Esophagus (tissue), 2 donors: ENCODE measurements at regions not wholly inside any gene's neighbourhood (a gene's known extent, or its start where the extent isn't known, plus 50 kb on each side); places are given as distances from the start of the nearest gene placed in this dataset.
"Not testable (repeated sequence)": the region's sequence is repeated elsewhere in the genome, so short reads cannot be mapped to it uniquely, and the experiment has no call there.

ENCODE experiments used
- H3K27ac ChIP-seq, 2 donors: one replicate each; pipeline ENCODE4 v1.5.1; 2013; ENCODE audit warnings: low read depth in 2 of 2, mild to moderate bottlenecking in 2 of 2, inconsistent platforms in 1 of 2, low read length in 1 of 2, moderate library complexity in 1 of 2
- H3K27me3 ChIP-seq, 2 donors: one replicate each; pipeline ENCODE4 v1.6.1; 2013; ENCODE audit warnings: low read length in 2 of 2, control low read depth in 1 of 2, mild to moderate bottlenecking in 1 of 2; ENCODE audit not compliant: insufficient read depth in 2 of 2, control insufficient read depth in 1 of 2
- H3K36me3 ChIP-seq, 2 donors: one replicate each; pipeline ENCODE4 v1.6.1; 2013; ENCODE audit warnings: low read length in 1 of 2; ENCODE audit not compliant: control insufficient read depth in 2 of 2, insufficient read depth in 2 of 2
- H3K4me1 ChIP-seq, 2 donors: one replicate each; pipeline ENCODE4 v1.6.1; 2013; ENCODE audit warnings: low read length in 1 of 2; ENCODE audit not compliant: control insufficient read depth in 2 of 2, insufficient read depth in 2 of 2
- H3K4me3 ChIP-seq, 2 donors: one replicate each; pipeline ENCODE4 v1.5.1; 2013; ENCODE audit warnings: low read length in 2 of 2, mild to moderate bottlenecking in 2 of 2, low read depth in 1 of 2, moderate library complexity in 1 of 2
- H3K9me3 ChIP-seq, 2 donors: one replicate each; pipeline ENCODE4 v1.6.1; 2013; ENCODE audit warnings: mild to moderate bottlenecking in 2 of 2, low read depth in 1 of 2, low read length in 1 of 2, moderate library complexity in 1 of 2; ENCODE audit not compliant: control insufficient read depth in 2 of 2, insufficient read depth in 1 of 2
- WGBS, 2 donors: extraction: QIAGEN DNeasy Blood & Tissue Kit; methylation state at CpG; one replicate each; pipeline ENCODE4 v1.1.7; 2013; 5-methylcytosine and 5-hydroxymethylcytosine counted together
- donor health status: healthy with polysubstance abuse.
- donor health status: Bipolar disorder and iron deficiency.

DNA sequence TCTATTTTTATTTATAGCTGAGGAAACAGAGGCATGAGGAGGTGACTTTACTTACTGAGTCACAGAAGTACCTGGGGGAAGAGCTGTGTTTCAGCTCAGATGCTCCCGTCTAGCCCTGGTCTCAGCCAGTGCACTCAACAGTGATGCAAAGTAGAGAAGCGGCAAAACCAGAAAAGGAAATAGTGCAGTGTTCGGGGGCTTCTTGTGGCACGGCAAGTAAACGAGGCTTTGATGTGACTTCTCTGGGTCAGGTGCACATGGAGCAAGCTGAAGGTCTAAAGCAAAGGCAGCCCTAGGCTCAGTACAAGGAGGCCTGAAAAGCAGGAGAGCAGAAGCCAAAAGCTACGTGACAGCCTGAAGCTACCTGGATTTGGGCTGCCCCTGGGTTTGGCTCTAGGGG, 526.7 kb upstream of the ADAMTS16 start:
- no peaks in the 10 kb centered on the region for H3K27me3 ChIP-seq
- H3K27ac ChIP-seq = no peak overlapping the region
- H3K4me3 ChIP-seq = no peak overlapping the region
- no peaks in the 10 kb centered on the region for H3K36me3 ChIP-seq
- no peaks in the 10 kb centered on the region for H3K9me3 ChIP-seq
- WGBS, 2 donors = 81 to 84% methylated on average over 6 of the region's 6 CpGs
- H3K4me1 ChIP-seq = no peaks in the 10 kb centered on the region

DNA sequence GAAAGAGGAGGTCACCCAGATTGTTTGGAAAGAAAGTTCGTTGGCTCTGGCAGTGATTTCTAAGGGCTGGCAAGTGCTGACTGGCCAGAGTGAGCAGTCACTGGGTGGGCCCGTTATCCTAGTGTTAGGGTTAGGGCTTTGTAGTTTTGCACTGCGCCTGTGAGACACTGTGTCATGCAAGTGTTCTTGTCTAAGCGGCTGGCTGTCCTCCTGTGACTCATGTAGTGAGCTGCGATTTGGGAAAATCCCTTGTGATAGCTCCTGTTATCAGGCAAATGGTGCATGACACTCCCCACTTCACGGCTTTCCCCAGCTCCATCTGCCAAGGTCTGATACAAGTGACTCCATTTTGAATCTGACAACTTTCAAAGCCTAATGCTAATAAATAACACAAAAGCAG, 526.0 kb upstream of the ADAMTS16 start:
- no peaks in the 10 kb centered on the region for H3K36me3 ChIP-seq
- H3K4me1 ChIP-seq = no peaks in the 10 kb centered on the region
- H3K27me3 ChIP-seq = no peaks in the 10 kb centered on the region
- no peak overlapping the region for H3K4me3 ChIP-seq
- no peaks in the 10 kb centered on the region for H3K9me3 ChIP-seq
- WGBS, 2 donors = 37 to 52% methylated on average over 6 of the region's 6 CpGs
- H3K27ac ChIP-seq = no peak overlapping the region

DNA sequence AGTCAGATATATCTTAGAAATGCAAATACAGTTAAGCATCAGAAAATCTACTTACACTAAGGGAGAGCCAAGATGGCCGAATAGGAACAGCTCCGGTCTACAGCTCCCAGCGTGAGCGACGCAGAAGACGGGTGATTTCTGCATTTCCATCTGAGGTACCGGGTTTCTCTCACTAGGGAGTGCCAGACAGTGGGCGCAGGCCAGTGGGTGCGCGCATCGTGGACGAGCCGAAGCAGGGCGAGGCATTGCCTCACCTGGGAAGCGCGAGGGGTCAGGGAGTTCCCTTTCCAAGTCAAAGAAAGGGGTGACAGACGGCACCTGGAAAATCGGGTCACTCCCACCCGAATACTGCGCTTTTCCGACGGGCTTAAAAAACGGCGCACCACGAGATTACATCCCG, 524.8 kb upstream of the ADAMTS16 start:
- H3K4me3 ChIP-seq, H3K27ac ChIP-seq, H3K36me3 ChIP-seq, H3K9me3 ChIP-seq, H3K27me3 ChIP-seq, H3K4me1 ChIP-seq: not testable (repeated sequence)
- WGBS, 2 donors = 96% methylated on average over 15 to 22 of the region's 26 CpGs

DNA sequence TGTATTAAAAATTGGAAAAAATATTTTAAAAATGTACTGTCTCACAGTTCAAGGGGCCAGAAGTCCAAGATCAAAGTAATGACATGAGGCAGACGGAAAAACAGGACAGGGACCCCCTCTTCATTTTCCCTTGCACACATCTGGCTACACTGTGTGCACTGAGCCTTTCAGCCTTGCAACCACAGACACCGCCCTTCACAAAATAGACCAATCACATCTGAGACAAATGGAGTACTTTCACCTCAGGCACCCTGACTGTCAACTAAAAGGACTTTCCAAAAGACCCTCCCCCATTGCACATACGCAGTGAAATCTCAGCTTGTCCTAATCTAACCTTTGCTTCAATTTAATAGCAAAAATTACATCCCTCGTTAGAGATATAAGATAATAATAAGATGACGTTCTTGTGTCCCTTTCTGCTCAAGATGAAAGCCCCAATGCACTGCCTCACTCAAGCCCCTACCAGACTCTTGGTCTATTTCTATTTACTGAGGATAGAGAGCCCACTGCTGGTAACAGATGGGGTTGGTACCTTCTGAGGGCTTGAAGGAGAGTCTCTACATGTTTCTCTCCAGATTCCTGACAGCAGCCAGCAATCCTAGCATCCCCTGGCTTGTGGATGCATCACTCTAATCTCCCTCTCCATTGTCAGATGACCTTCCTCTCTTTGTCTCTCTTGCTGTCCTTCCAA, 514.8 kb upstream of the ADAMTS16 start:
- WGBS, 2 donors = 82 to 83% methylated on average over 5 of the region's 5 CpGs
- H3K27me3 ChIP-seq = no peaks in the 10 kb centered on the region
- no peaks in the 10 kb centered on the region for H3K4me1 ChIP-seq
- H3K9me3 ChIP-seq = no peaks in the 10 kb centered on the region
- H3K36me3 ChIP-seq = no peaks in the 10 kb centered on the region
- no peak overlapping the region for H3K27ac ChIP-seq
- no peak overlapping the region for H3K4me3 ChIP-seq

DNA sequence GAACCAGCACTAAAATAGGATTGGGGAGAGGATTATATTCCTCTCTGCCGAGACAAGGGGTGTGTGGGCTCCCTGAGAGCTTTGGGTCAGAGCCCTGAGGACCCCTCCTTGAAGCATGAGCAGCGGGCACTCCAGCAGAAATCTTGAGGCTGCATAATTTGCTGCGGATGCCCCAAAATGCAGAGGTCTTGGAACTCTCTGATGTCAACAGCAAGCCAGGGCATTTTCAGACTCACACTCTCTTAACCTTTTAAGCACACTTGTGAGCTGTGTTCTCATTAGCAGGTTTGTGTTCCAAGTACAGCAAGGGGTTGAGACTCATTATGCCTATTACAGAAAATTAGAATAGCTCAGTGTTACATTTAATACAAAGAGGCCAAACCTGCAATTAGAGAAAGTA, 513.0 kb upstream of the ADAMTS16 start:
- Histone ChIP-seq H3K27me3 (no peaks in the 10 kb centered on the region), H3K4me3 (no peak overlapping the region), H3K4me1 (no peaks in the 10 kb centered on the region), H3K36me3 (no peaks in the 10 kb centered on the region), H3K27ac (no peak overlapping the region), H3K9me3 (no peaks in the 10 kb centered on the region)
- 75 to 79% methylated on average over 3 of the region's 3 CpGs for WGBS, 2 donors

DNA sequence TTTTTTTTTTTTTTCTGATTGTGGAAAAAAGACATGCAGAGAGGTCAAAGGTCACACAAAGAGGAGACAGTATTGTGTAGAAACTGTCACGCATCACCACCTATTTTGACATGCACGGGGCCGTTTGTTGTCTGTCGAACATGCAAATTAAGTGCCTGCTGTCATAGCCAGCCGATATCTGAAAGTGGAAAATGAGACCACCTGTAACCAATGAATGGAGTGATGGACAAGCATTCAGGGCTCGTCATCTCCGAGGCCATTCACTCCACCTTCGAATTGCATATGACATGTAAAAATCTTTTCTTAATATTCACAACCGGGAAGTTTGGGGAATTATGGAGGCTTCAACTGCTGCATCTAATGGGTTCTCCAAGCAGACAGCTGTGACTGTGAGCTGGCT, 512.2 kb upstream of the ADAMTS16 start:
- no peak overlapping the region for H3K4me3 ChIP-seq
- H3K27me3 ChIP-seq = no peaks in the 10 kb centered on the region
- WGBS, 2 donors = 69 to 77% methylated on average over 9 of the region's 9 CpGs
- H3K4me1 ChIP-seq = no peaks in the 10 kb centered on the region
- no peak overlapping the region for H3K27ac ChIP-seq
- H3K9me3 ChIP-seq = no peaks in the 10 kb centered on the region
- no peaks in the 10 kb centered on the region for H3K36me3 ChIP-seq

DNA sequence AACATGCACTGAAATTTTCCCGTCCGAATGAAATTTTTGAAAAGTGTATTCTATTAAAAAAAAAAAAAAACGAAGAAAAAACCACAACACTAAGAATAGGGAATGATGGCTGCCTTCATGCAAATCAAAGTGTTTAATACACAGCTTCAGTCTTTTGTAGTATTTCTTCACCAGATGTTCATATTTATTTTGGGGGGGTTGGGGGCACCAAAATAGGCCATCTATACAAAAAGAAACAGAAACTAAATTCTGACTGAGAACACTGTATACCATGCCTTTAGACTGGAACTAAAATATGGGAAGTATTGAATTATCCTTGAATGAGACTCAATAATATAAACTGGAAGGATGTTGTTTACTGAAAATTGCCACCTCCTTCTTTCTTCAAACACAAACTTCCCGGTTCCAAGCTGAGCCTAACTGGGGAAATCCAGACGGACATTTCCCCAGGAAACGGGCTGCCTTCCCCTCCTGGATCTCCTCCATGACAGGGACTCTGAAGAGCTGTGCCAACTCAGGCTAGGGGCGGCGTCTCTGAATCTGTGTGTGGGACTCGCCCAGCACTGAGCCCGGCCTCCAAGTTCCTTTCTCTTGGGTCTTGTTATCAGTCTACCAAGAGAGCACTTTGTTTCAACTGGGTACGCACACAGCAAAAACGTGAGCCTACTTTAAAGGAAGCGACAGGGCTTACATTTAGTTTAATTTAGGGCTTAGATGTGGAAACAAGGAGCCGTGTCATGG, 511.3 kb upstream of the ADAMTS16 start:
- WGBS, 2 donors = 71 to 80% methylated on average over 14 of the region's 14 CpGs
- Histone ChIP-seq H3K36me3 (no peaks in the 10 kb centered on the region), H3K9me3 (no peaks in the 10 kb centered on the region), H3K27ac (no peak overlapping the region), H3K4me3 (no peak overlapping the region), H3K4me1 (no peaks in the 10 kb centered on the region), H3K27me3 (no peaks in the 10 kb centered on the region)

DNA sequence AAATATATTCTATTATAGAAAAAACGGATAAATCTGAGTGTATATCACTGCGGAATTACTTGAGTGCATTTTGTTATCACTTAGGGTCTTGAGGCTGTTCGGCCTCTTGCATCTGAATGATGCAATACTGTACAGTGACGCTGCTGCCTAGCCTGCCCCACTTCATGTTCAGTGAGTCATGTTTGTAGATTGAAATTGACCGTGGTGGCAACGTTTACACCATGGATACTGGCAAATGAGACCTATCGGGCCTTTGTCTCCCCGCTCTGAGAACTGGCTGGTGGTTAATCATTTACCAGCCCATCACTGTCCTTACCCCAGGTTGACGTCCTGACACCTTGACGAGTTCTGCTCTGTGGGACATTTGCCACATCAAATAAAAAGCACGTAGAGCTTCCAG, 510.1 kb upstream of the ADAMTS16 start:
- H3K4me3 ChIP-seq = no peak overlapping the region
- no peaks in the 10 kb centered on the region for H3K27me3 ChIP-seq
- no peak overlapping the region for H3K27ac ChIP-seq
- H3K36me3 ChIP-seq = no peaks in the 10 kb centered on the region
- 74 to 88% methylated on average over 11 of the region's 11 CpGs for WGBS, 2 donors
- no peaks in the 10 kb centered on the region for H3K4me1 ChIP-seq
- H3K9me3 ChIP-seq = no peaks in the 10 kb centered on the region

DNA sequence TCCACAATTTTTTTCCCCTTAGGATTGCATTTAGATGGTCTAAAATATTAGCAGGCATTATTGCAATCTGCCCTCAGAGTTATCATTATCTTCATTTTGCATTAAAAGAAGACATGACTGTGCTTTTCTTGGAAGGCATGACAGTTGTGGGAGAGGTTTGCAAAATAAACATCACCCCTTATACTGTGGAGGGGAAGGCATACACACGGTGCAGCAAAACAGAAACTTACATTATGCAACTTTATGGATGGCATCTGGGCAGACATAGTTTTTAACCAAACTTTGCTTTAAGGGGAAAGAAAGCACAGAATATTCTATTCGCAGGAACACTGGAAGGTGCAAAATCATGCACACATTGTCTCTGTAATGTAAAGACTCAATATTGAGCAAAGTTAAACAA, 505.8 kb upstream of the ADAMTS16 start:
- Histone ChIP-seq H3K9me3 (no peaks in the 10 kb centered on the region), H3K27ac (no peak overlapping the region), H3K4me3 (no peak overlapping the region), H3K27me3 (no peaks in the 10 kb centered on the region), H3K36me3 (no peaks in the 10 kb centered on the region), H3K4me1 (no peaks in the 10 kb centered on the region)
- 58 to 66% methylated on average over 2 of the region's 2 CpGs for WGBS, 2 donors

DNA sequence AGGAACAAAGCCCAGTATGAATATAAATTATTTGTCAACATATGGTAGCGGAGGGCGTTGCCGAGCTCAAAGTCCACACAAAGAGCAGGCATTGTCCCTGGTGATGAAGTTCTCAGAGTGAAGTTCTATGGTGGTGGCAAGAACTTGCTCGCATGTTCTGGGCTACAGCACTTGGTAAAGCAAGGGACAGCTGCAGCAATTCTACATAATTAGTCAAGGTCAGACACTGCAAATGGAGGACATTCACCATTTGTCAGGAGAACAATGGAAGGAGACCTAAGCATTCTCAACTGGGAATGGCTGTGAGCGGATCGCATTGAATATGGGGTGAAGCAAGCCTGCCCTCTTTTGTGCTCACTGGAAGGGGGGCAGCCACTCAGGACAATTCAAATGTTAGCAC, 503.8 kb upstream of the ADAMTS16 start:
- Histone ChIP-seq H3K9me3 (no peaks in the 10 kb centered on the region), H3K27ac (no peak overlapping the region), H3K27me3 (no peaks in the 10 kb centered on the region), H3K4me1 (no peaks in the 10 kb centered on the region), H3K36me3 (no peaks in the 10 kb centered on the region), H3K4me3 (no peak overlapping the region)
- 83 to 89% methylated on average over 6 of the region's 6 CpGs for WGBS, 2 donors
